Osteocyte (in vitro differentiated cells): ENCODE measurements at regions not wholly inside any gene's neighbourhood (a gene's known extent, or its start where the extent isn't known, plus 50 kb on each side); places are given as distances from the start of the nearest gene placed in this dataset.

Source experiments
- DNase-seq: peaks from one replicate; pipeline ENCODE4 v3.0.0; 2021; ENCODE audit warnings: mixed read lengths; ENCODE audit not compliant: unreplicated experiment; ENCODE audit errors: extremely low spot score
- H3K27ac Mint-ChIP-seq: one replicate; pipeline ENCODE4 v1.8.0; 2021; ENCODE audit warnings: mild to moderate bottlenecking, mixed read lengths; ENCODE audit not compliant: unreplicated experiment
- H3K27me3 Mint-ChIP-seq: one replicate; pipeline ENCODE4 v1.8.0; 2021; ENCODE audit warnings: mixed read lengths; ENCODE audit not compliant: unreplicated experiment
- H3K36me3 Mint-ChIP-seq: one replicate; pipeline ENCODE4 v1.8.0; 2021; ENCODE audit warnings: mixed read lengths; ENCODE audit not compliant: unreplicated experiment
- H3K4me1 Mint-ChIP-seq: one replicate; pipeline ENCODE4 v1.8.0; 2021; ENCODE audit warnings: mixed read lengths; ENCODE audit not compliant: unreplicated experiment
- H3K4me3 Mint-ChIP-seq: one replicate; pipeline ENCODE4 v1.8.0; 2021; ENCODE audit warnings: mild to moderate bottlenecking, moderate library complexity, mixed read lengths; ENCODE audit not compliant: unreplicated experiment
- H3K9me3 Mint-ChIP-seq: one replicate; pipeline ENCODE4 v1.8.0; 2021; ENCODE audit warnings: mixed read lengths; ENCODE audit not compliant: unreplicated experiment
- CTCF ChIP-seq: fragments of 200-600 bp; sonication (generic); IDR thresholded peaks from 2 replicates; pipeline ENCODE4 v1.5.0; 2021; ENCODE audit warnings: antibody characterized with exemption, mild to moderate bottlenecking, moderate library complexity

- DNase-seq, result no peak
- Mint-ChIP-seq H3K9me3 (no peaks in the 10 kb centered on the region), H3K4me1 (no peaks in the 10 kb centered on the region), H3K36me3 (no peaks in the 10 kb centered on the region), H3K4me3 (no peak overlapping the region), H3K27ac (no peak overlapping the region), H3K27me3 (no peaks in the 10 kb centered on the region)
- no peak for TF ChIP-seq CTCF
Measured at GRCh38 chr4:125155251-125155650, 159.5 kb upstream of the FAT4 start.

DNA sequence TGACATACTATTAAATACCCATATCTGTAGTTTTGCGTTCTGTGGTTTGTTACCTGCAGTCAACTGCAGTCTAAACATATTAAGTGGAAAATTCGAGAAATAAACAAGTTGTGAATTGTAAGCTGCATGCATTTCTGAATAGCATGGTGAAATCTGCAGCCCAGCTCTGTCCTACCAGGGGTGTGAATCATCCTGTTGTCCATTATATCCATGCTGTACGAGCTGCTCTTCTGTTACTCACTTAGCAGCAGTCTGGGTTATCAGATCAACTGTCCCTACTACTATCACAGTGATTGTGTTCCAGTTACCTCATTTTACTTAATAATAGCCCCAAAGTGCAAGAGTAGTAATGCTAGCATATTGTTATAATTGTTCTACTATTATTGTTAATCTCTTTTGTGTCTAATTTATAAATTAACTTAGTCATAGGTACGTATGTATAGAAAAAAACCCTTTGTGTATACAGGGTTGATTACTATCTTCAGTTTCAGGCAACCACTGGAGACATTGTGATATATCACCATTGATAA, 173.7 kb upstream of the FAT4 start:
- Mint-ChIP-seq H3K27ac (no peak overlapping the region), H3K9me3 (no peaks in the 10 kb centered on the region)
- DNase-seq, result no peak

GRCh38 chr4:125135652-125136051, 179.1 kb upstream of the FAT4 start:
- no peak overlapping the region for H3K27ac Mint-ChIP-seq
- no peaks in the 10 kb centered on the region for H3K9me3 Mint-ChIP-seq
- no peak for TF ChIP-seq CTCF
- H3K27me3 Mint-ChIP-seq, result no peaks in the 10 kb centered on the region
- no peaks in the 10 kb centered on the region for H3K4me1 Mint-ChIP-seq
- H3K4me3 Mint-ChIP-seq, result no peak overlapping the region
- DNase-seq, result no peak
- H3K36me3 Mint-ChIP-seq, result no peaks in the 10 kb centered on the region

More for the DNA sequence above, 173.7 kb upstream of the FAT4 start:
- Mint-ChIP-seq H3K4me1 (no peaks in the 10 kb centered on the region), H3K27me3 (no peaks in the 10 kb centered on the region), H3K4me3 (no peak overlapping the region), H3K36me3 (no peaks in the 10 kb centered on the region)
- no peak for TF ChIP-seq CTCF

GRCh38 chr4:125132729-125133128, 182.0 kb upstream of the FAT4 start:
- no peak for TF ChIP-seq CTCF
- H3K4me1 Mint-ChIP-seq, result no peaks in the 10 kb centered on the region
- DNase-seq, result no peak
- no peaks in the 10 kb centered on the region for H3K27me3 Mint-ChIP-seq
- H3K4me3 Mint-ChIP-seq, result no peak overlapping the region
- H3K36me3 Mint-ChIP-seq, result no peaks in the 10 kb centered on the region
- no peak overlapping the region for H3K27ac Mint-ChIP-seq
- H3K9me3 Mint-ChIP-seq, result no peaks in the 10 kb centered on the region

DNA sequence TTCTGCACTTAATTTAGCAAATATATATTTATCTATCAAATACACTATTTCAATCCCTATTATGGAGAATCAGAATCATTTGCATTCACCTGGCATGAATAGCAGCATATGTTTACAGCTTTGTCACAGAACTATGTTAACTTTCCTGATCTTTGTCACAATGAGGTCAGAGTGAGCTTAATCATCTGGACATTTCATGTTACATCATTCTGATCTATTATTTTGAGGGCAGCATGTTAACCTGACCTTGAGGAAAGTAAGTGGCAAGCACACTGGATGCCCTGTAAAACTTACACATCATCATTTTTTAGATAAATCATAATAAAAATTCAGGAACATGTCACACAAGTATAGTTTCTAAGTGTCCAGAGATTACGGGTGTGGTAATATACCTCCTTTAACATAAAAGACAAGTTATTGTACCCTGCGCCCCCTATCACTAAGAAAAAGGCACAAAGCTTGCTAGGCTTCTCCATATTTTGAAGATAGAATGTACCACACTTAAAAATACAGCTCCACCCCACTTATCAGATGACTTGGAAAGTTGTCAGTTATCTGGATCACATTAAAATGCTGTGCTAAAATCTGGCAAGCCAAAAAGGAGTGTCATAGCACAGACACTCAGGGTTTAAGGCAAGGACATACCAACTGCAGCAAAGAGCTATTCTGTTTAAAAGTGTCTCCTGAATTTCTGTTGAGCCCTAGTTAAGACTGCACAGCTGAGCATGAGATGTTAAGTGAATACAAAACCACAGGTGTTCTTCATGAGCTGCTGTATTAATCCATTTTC, 182.7 kb upstream of the FAT4 start:
- Mint-ChIP-seq H3K4me3 (no peak overlapping the region), H3K9me3 (no peaks in the 10 kb centered on the region), H3K27ac (no peak overlapping the region), H3K4me1 (no peaks in the 10 kb centered on the region), H3K36me3 (no peaks in the 10 kb centered on the region), H3K27me3 (no peaks in the 10 kb centered on the region)
- no peak for TF ChIP-seq CTCF
- DNase-seq, result no peak
